CD4-positive, alpha-beta T cell treated with Interferon alpha-2 for 1 hour (primary cell): ENCODE measurements at regions not wholly inside any gene's neighbourhood (a gene's known extent, or its start where the extent isn't known, plus 50 kb on each side); places are given as distances from the start of the nearest gene placed in this dataset.
"Not testable (repeated sequence)": the region's sequence is repeated elsewhere in the genome, so short reads cannot be mapped to it uniquely, and the experiment has no call there.

Experiments
- DNase-seq, 2 donors: peaks; one replicate each; pipeline ENCODE4 v3.0.0-alpha.2; 2020 to 2022

DNA sequence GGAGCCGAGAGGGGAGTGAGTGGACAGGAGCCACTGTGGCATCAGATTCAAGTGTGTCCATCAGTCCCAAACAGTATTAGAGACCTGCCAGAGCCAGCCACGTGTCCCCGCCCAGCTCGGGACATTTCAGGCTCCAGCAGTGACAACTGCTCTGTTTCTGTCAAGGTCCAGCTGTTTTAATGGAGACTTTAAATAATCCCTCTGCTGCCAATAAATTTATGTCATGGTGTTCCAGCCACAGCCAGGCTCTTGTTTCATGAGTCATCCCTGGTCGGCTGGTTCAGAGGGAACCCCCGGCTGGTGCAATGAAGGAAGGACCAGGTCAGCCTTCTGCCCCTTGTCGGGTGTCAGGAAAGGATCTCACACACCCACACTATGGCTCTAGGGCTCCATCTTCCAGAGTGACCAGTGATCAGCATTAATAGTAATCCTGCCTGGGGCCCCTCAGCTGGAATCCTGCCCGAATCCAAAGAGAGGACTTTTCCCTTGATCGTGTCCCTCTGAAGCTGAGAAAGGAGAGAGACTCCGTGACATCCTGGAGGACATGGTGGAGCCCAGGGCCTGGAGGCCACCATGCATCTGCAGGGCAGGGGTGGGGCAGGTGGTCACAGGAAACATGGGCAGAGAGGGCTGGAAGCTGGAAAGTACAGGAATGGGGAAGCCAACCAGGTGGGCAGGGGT lies 197.3 kb downstream of the MATN1 start:
- no peak for DNase-seq

DNA sequence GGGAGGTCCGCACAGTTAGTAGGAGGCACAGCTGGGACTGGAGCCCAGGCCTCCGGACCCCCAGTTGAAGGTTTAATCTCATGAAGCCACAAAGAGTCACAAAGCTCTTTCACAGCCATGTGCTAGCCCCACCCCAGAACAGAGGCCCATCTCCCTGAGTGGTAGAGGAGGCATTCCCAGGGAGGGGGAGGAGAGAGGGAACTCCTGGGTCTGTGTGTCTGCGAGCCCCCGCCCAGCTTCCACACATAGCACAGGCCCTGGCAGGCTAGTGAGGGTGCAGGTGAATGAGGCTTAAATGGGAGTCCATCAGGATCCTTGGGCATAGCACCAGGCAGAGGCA lies 197.8 kb downstream of the MATN1 start:
- DNase-seq, result no peak

DNA sequence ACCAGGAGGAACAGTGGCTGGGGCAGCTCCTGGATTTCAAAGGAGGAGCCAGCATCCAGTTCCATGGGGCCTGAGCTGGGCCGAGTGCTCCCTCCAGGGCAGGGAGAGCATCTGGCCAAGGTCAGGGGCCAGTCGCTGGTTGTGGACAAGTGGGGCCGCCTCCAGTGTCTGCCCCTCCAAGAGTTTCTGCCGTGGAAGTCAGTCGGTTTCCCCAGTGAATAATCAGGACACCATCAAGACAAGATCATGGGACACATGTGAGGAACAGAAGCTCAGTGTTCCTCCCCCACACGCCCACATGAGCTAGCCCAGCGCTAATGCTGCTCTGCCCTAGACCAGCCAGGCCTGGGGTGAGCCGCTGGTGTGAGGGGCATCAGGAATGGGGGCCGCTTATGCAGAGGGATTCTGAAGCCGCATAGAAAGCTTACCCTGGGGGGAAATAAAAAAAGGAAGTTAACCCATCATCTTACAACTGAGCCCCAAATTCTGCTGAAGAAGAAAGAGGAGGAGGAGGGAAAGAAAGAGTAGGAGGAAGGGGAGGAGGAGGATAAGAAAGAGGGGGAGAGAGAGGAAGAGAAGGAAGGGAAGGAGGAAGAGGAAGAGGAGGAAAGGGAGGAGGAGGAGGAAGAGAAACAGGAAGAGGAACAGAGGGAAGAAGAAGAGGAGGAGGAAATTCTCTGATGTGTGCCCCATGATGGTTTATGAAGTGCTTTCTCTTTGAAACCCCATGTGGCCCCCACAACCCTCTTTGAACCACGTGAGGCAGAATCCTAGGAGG lies 198.4 kb downstream of the MATN1 start:
- no peak for DNase-seq

DNA sequence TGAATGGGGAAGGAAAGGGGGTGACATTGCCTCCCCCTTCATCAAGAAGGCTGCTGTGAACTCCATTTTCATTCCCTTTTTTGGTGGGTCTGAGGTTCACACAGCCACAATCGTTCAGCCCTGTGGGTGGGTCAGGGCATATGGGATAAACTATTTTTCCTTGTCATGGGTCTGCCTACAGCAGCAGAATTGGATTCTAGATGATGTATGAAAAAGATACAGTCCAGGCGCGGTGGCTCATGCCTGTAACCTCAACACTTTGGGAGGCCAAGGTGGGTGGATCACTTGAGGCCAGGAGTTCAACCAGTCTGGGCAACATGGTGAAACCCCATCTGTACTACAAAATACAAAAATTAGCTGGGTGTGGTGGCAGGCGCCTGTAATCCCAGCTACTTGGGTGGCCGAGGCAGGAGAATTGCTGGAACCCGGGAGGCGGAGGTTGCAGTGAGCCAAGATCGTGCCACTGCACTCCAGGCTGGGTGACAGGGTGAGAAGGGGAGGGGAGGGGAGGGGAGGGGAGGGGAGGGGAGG lies 199.3 kb downstream of the MATN1 start:
- DNase-seq, result not testable (repeated sequence)

DNA sequence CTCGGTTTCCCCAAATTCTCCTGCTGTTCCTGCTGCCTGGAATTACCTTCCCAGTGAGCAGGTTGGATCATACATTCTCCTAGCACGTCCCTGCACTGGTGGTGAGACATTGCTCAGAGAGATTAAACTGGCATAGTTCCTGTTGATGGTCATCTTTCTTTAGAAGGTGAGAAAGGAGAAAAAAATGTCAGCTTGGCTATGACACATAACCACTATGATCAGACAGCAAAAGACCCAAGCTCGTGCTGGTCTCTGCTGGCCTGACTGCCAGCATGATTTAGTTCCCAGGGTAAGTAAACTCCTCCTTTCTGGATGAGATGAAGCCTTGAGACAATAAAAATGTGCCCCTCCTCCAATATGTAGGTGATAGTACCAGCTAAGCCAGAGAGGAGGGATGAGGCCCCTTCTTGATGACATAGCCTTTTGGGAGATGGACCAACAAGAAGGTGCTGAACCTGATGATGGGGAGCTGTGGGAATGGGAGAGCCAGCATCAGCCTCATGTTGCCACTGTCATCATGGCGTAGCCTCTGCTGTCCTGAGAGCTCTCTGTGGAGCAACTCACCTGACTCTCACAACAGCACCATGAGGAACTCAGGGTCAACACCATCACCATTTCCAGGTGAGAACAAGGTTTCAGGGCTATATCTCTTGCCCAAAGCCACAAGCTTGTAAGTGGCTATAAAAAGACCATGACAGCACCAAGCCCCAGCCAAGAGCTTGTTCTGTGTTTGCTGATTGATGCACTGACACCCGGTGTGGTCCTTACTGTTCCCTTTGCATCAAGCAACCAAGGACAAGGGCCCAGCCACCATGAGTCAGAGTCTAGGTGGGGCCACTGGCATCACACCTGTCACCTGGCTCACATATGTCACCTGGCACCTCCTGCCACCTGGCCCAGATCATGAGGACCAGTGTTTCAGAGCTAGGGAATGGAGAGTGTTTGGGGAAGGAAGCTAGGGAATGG lies 200.0 kb downstream of the MATN1 start:
- no peak for DNase-seq

DNA sequence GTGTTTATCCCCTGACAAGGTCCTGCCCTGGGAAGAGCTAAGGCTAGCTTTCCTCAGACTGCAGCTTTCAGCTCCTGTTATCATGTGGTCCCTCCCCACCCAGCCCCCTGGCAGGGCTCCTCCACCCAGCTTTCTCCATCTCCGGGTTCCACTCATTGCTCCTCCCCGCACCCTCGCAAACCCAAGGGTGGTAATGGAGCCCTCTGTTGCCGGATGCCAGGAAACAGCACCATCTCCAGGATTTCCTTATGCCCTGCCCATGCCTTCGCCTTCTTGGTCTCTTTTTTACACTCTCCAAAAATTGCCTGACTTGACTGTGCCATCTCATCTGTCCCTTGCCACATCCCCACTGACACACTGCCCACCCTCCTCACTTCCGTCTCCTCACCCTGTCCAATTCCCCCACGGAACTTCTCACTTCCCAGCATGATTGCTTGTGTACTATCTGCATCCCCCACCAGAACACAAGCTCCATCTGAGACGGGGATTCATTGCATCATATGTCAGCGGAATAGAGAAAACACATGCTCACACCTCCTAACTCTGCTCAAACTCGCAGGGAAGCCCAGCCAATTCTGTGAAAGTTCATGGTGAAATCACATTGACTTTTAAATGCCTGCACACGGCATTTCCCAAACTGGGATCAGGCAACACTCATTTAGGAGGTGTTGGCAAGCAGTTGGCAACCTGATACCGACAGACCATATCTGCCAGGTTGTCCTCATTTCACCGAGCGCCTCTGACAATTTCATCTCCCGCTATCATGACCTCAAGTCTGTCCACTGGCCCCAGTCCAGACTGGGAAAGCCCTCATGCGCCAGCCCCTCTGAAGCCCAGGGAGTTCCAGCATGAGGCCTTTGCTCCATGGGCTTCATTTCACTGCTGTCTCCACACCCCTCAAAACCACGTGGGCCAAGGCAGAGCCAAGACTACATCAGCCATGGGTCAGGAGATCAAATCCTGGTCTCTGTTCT lies 201.1 kb downstream of the MATN1 start:
- no peak for DNase-seq

DNA sequence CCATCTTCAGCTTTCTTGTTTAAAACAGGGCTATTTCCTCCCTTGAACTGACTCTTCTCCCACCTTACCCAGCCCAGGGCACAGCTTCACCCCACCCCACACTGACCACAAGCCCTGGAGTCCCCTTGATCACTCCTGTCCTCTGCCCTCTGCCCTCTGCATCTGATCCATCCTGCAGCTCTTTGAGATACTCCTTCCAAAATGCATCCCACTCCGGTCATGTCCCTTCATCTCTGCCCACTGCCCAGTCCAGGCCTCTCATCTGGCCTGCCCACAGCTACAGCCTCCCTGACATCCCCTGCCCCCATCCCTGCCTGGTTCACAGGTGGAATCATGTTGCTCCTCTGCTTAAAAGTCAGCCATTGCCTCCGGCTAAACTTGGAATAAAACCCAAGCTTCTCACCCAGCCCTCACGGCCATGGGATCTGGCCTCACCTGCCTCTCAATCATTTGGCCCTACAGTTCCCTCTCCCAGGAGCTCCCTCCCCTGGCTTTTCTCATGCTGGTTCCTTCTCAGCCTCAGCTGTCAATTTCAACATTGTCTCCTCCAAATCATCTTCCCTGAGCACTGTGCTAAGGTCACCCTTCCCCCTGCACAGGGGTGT lies 202.0 kb downstream of the MATN1 start:
- DNase-seq, result no peak

DNA sequence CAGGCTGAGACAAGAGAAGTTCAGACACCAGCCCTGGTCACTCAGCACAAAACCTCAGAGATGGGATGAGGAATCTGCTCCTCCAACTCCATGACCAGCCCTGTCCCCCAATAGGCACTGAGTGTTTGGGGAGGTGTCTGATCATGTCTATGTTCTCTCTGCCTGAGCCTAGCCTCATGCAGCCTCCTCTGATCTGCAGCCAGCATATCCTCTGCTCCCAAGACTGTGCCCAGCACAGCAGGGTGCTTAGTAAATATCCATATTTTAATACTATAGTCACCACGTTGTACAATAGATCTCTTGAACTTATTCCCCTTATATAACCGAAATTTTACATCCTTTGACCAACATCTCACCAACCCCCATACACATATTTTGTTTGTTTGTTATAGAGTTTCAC lies 202.9 kb downstream of the MATN1 start:
- no peak for DNase-seq

DNA sequence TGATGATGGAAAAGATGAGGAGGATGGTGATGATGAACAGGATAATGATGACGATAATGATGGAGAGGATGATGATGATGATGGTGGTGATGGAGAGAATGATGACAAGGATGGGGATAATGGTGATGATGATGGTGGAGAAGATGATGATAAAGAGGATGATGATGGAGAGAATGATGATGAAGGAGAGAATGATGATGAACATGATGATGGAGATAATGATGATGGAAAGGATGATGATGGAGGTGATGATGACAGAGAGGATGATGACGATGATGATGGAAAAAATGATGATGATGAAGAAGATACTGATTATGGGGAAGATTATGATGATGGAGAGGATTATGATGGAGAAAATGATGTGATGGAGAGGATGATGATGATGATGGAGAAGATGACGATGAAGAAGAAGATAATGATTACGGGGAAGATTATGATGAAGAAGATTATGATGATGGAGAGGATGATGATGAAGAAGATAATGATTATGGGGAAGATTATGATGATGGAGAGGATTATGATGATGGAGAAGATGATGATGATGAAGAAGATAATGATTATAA lies 204.1 kb downstream of the MATN1 start:
- DNase-seq, result no peak

DNA sequence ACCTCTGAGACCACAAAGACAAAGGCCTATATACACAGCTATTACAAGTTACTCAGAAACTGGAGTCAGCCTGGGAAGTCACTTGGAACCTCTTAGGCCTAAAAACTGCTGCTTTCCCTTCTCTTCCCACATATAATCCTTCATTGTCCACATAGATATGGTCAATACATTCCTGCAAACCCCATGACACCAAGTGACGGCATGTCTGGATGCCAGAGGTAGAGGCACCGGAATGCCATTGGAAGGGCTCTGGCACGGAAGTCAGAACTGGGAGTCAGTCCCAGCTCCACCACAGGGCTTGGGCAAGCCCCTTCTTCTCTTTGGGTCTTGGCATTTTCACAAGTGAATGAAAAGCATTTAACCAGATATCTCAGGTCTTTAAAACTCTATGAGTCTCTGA lies 204.7 kb downstream of the MATN1 start:
- no peak for DNase-seq

DNA sequence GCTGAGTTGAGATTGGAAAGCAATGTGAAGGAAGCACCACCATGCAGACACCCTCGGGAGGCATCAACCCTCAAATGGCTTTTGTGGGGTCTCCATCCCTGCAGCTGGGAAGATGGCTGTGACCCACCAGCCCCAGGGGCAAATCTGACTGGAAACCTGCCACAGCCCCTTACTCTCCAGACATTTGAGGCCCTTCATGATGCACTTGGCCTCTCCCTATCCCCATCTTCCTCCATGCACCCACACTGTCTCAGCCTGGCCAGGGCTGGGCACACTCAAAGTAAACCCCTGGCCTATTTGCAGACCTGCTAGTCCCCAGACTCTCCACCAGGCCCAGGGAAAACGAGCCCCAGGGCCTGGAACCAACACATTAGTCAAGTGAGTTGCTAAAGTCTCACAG lies 205.2 kb downstream of the MATN1 start:
- DNase-seq, result no peak

DNA sequence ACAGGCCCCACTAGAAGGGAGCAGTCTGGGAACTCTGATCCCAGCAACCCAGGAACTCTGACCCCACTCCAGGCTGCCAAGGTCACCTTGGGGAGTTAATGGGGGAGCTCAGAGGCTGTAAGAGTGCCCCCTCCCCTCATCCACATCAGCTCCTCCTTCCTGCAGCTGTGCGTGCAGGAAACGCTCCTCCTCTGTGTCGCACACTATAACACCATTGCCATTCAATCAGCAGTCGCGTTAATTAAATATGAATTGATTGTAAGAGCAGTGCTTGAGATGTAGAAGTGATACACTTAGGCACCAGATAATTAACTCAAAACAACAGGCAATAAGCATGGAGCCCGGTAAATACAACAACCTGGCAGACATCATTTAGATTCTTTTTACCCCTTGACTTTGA lies 205.7 kb downstream of the MATN1 start:
- not testable (repeated sequence) for DNase-seq

DNA sequence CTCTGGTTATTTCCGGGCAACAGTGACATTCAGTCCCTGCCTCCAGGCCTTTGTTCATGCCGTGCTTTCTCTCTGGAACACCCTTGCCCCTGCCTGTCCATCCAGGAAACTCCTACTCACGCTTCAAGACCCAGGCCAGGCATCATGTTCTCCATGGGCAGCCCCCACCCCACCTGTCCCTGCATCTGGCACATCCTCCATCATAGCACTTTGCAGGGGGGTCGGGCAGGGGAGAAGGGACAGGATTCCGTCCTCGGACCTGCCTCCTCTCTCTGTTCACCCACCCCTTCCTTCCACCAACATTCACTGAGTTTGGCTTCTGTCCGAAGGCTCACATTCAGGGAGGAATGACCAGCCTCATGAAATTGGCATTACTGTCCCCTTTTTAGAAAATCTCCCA lies 206.1 kb downstream of the MATN1 start:
- DNase-seq, result not testable (repeated sequence)

DNA sequence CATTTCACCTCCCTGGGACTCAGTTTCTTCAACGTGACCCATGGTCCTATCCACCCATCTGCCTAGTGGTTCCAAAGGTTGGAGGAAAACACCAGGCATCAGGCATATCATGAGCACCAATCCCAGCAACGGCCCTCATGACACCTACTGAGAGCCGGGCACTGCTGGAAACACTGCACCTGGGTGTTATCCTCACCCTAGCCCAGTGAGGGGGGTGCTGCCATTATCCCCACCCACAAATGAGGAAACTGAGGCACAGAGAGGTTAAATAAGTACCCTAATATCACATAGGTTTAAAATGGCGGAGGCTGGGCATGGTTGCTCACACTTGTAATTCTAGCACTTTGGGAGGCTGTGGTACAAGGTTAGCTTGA lies 206.9 kb downstream of the MATN1 start:
- no peak for DNase-seq

DNA sequence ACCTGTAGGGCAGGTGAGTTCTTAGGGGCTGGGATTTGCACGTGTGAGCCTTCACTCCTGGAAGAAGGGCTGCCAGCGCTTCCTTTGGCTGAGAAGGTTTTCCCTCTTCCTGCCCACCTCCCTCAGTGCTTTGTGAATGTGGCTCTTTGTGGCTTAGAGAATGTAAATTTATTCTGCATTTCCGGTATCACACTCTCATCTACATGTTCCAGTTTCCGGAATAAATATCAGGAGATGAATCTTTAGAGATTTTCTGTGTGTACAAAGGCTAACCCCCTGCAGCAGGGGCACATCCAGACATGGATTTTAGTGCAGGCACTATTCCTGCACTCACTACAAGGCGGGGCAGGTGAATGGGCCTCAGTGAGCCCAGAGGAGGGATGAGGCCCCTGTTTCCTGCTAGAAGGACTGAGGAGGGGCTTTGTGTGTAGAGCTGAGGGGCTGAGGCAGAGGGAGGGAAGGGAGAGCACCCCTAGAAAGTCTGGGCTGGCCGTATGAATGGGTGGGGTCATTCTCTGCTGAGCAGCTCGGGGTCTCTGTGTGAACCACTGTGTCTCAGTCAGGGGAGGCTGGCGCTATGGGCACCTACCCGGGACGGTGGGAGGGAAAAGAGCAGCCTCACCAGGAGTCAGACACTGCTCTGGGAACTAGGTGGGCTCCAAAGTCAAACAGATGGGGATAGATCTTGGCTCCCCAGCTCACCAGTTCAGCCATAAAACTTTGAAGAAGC lies 207.5 kb downstream of the MATN1 start:
- DNase-seq, result no peak

DNA sequence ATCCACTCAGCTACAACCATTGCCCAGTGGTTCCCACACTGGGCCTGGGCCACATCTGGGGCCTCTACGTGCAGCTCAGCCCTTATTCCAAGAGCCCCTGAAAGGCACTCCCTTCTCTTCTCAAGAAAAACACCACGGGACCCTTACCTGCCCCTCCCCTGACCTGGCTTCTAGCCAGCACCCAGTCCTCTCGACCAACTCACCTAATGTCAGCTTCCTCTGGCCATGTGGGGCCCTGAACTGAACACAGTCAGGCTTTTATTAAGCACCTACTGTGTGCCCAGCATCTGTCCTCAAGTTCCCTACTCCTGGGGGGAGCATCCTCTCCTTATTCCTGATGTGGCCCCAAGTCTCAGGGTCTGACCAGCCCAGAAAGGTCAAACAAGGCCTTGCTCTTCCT lies 208.4 kb downstream of the MATN1 start:
- no peak for DNase-seq

DNA sequence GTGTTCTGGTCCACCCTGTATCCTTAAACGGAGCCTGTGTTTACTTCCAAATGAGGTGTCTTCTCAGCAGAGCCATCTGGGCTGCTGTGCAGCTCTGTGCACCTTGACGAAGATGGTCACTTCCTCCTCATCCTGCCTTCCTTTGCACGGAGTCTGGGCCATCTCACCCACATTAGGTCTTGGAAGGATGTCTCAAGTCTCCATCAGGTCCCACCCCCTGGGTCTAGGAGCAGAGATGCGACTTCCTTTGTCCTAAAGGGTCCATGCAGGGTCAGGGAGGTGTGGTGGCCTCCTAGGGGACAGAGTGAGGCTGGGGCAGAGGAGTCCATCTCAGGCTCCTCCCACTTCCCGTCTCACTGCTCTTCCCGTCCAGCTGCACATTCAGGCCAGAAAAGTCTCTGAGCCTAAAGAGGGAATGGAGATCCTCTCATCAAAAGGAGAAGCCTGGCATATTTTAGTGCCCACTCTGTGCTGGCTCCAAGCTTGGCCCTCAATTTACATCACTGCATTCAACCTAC lies 209.2 kb downstream of the MATN1 start:
- no peak for DNase-seq

DNA sequence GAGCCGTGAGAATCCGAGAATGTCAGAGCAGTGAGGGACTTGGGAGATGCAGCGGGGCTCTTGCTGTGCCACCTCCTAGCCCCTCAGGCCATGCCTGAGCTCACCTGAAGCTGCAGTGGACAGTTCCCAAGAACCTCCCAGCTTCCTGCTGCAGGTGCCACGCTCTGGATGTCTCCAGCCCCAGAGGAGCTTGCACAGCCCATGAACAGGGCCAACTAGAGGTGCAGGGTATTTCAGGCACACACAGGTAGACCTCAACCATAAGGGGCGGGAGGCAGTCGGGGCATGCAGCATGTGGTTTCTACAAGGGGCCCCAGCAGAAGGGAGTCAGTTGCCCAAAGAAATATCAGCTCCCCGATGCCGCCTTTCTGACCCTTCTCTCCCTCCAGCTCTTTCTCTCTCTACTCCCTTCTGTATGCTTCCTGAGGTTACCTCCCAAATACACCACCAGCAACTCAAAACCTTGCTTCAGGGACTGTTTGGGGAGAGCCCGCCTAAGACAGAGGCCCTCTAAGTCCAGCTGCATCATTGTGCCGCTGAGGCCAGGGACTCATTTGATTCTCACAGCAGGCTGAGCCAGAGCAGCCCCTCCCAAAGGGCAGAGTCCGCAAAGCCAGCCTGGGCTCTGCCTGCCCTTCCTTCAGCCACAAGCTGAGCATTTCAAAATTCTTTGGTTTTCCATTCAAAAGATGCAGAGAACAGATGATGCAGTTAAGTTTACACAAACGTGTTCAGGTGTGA lies 209.8 kb downstream of the MATN1 start:
- no peak for DNase-seq

DNA sequence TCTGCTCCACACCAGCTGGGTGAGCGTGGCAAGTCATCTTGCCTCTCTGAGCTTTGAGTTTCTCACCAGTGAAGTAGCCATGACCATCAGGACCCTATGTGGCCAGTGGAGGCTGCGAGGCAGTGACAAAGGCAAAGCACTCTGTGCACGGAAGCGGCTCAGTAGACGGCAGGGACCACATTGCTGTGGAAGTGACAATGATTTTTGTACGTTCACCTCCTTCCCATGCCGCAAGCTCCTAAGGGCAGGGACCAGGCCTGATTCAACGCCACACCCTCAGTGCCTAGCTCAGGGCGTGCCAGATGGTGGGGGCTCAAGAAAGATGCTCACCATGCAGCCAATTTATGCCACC lies 210.5 kb downstream of the MATN1 start:
- DNase-seq, result no peak
